ENCODE measurements at regions not wholly inside any gene's neighbourhood (a gene's known extent, or its start where the extent isn't known, plus 50 kb on each side); places are given as distances from the start of the nearest gene placed in this dataset.
A peak's percentile ranks its signal among the peaks of the same experiment; 100 is the strongest.
"Not testable (repeated sequence)": the region's sequence is repeated elsewhere in the genome, so short reads cannot be mapped to it uniquely, and the experiment has no call there.

- DNase-seq, result no peak
These were observed 93.2 kb upstream of the SYT13 start for GRCh38 chr11:45379162-45379863.

GRCh38 chr11:45378516-45378915 lies 92.4 kb upstream of the SYT13 start:
- DNase-seq, result no peak

- DNase-seq, result no peak
These were observed 88.5 kb upstream of the SYT13 start for GRCh38 chr11:45374653-45375059.

GRCh38 chr11:45374130-45374529 lies 88.0 kb upstream of the SYT13 start:
- DNase-seq, result no peak

- DNase-seq, result no peak
These were observed 87.4 kb upstream of the SYT13 start for GRCh38 chr11:45373506-45374035.

- not testable (repeated sequence) for DNase-seq
These were observed 86.3 kb upstream of the SYT13 start for GRCh38 chr11:45372414-45372813.

GRCh38 chr11:45371251-45372115 lies 85.3 kb upstream of the SYT13 start:
- peak; percentile 48 for DNase-seq

- DNase-seq, result no peak
These were observed 83.2 kb upstream of the SYT13 start for GRCh38 chr11:45369313-45369712.

GRCh38 chr11:45368697-45369096 lies 82.6 kb upstream of the SYT13 start:
- no peak for DNase-seq

- DNase-seq, result no peak
These were observed 80.6 kb upstream of the SYT13 start for GRCh38 chr11:45366619-45367190.

- no peak for DNase-seq
These were observed 79.9 kb upstream of the SYT13 start for GRCh38 chr11:45365961-45366618.

- no peak for DNase-seq
These were observed 76.5 kb upstream of the SYT13 start for GRCh38 chr11:45362636-45363035.

GRCh38 chr11:45361551-45361950 lies 75.4 kb upstream of the SYT13 start:
- no peak for DNase-seq

GRCh38 chr11:45355706-45356041 lies 69.5 kb upstream of the SYT13 start:
- DNase-seq, result no peak

GRCh38 chr11:45354976-45355705 lies 69.0 kb upstream of the SYT13 start:
- DNase-seq, result peak; percentile 80

- no peak for DNase-seq
These were observed 62.6 kb upstream of the SYT13 start for GRCh38 chr11:45348729-45349128.

- DNase-seq, result no peak
These were observed 61.4 kb upstream of the SYT13 start for GRCh38 chr11:45347348-45348082.

GRCh38 chr11:45345491-45345890 lies 59.4 kb upstream of the SYT13 start:
- DNase-seq, result no peak

- no peak for DNase-seq
These were observed 57.9 kb upstream of the SYT13 start for GRCh38 chr11:45344028-45344427.

- no peak for DNase-seq
These were observed 57.3 kb upstream of the SYT13 start for GRCh38 chr11:45343444-45343843.

- no peak for DNase-seq
These were observed 55.2 kb upstream of the SYT13 start for GRCh38 chr11:45341372-45341771.

Measured in effector CD4-positive, alpha-beta T cell (primary cell).